IMR-90 (cell line): ENCODE measurements at regions not wholly inside any gene's neighbourhood (a gene's known extent, or its start where the extent isn't known, plus 50 kb on each side); places are given as distances from the start of the nearest gene placed in this dataset.

ENCODE experiments used
- ATAC-seq: fragments of 200-7000 bp; cut with Tn5 transposase; 2 replicates; pipeline ENCODE4 v1.9.1; 2020; ENCODE audit warnings: low read depth, mild to moderate bottlenecking, moderate library complexity
- BruUV-seq: library from RNA; stranded (reverse); fragments of 400-500 nt; replicated peaks from 2 replicates; lab custom pipeline; 2021; lab: Mats Ljungman, UMichigan
- CTCF ChIA-PET: fragments of 300-600 bp; formaldehyde crosslinking; extraction: SDS; loops from one replicate; lab custom pipeline; 2021; ENCODE audit warnings: antibody characterized with exemption; lab: Yijun Ruan, JAX
- POLR2A ChIA-PET: fragments of 300-600 bp; sonication (Branson Sonifier 250); formaldehyde crosslinking; loops from one replicate; lab custom pipeline; 2022; ENCODE audit warnings: antibody characterized with exemption; ENCODE audit not compliant: unreplicated experiment; lab: Charles Lee
- DNase-seq: peaks from one replicate; pipeline ENCODE4 v3.0.0; 2013
- H2AFZ ChIP-seq: replicated peaks from 2 replicates; pipeline ENCODE3; 2013; ENCODE audit warnings: low read length, mild to moderate bottlenecking; ENCODE audit not compliant: poor library complexity
- H2AK5ac ChIP-seq: 2 replicates; pipeline ENCODE4 v1.6.1; 2013; ENCODE audit warnings: low read depth, low read length, inconsistent platforms
- H2AK9ac ChIP-seq: replicated peaks from 2 replicates; pipeline ENCODE3; 2013; ENCODE audit warnings: mild to moderate bottlenecking, low read depth, low read length, moderate library complexity; ENCODE audit not compliant: poor library complexity
- H2BK120ac ChIP-seq: 2 replicates; pipeline ENCODE4 v1.6.1; 2013; ENCODE audit warnings: low read depth, low read length, inconsistent platforms
- H2BK15ac ChIP-seq: 3 replicates; pipeline ENCODE4 v1.6.1; 2013; ENCODE audit warnings: low read depth, low read length, inconsistent platforms
- H2BK20ac ChIP-seq: 2 replicates; pipeline ENCODE4 v1.6.1; 2013; ENCODE audit warnings: low read depth, mild to moderate bottlenecking, inconsistent platforms, low read length, moderate library complexity
- H2BK5ac ChIP-seq: 2 replicates; pipeline ENCODE4 v1.6.1; 2013; ENCODE audit warnings: mild to moderate bottlenecking, low read depth, low read length, inconsistent platforms; ENCODE audit not compliant: poor library complexity, severe bottlenecking
- H3K14ac ChIP-seq: replicated peaks from 2 replicates; pipeline ENCODE4 v1.6.1; 2013; ENCODE audit warnings: low read depth, low read length, inconsistent platforms
- H3K18ac ChIP-seq: 2 replicates; pipeline ENCODE4 v1.6.1; 2013; ENCODE audit warnings: low read depth, low read length, control low read depth
- H3K23ac ChIP-seq: 2 replicates; pipeline ENCODE4 v1.6.1; 2013; ENCODE audit warnings: low read depth, low read length, inconsistent platforms
- H3K27ac ChIP-seq: 2 replicates; pipeline ENCODE4 v1.5.1; 2013; ENCODE audit warnings: mild to moderate bottlenecking, control low read depth, low read length; ENCODE audit not compliant: insufficient read depth
- H3K27me3 ChIP-seq: 2 replicates; pipeline ENCODE4 v1.6.1; 2013; ENCODE audit warnings: low read length; ENCODE audit not compliant: control insufficient read depth, insufficient read depth
- H3K36me3 ChIP-seq: 2 replicates; pipeline ENCODE4 v1.6.1; 2013; ENCODE audit warnings: low read length, mixed read lengths; ENCODE audit not compliant: control insufficient read depth, insufficient read depth
- H3K4ac ChIP-seq: 2 replicates; pipeline ENCODE4 v1.6.1; 2013; ENCODE audit warnings: low read depth, low read length, inconsistent platforms
- H3K4me1 ChIP-seq: 2 replicates; pipeline ENCODE4 v1.6.1; 2013; ENCODE audit warnings: low read length, mixed read lengths; ENCODE audit not compliant: control insufficient read depth, insufficient read depth
- H3K4me2 ChIP-seq: 2 replicates; pipeline ENCODE4 v1.6.1; 2013; ENCODE audit warnings: low read depth, mild to moderate bottlenecking, control low read depth, low read length, moderate library complexity
- H3K4me3 ChIP-seq: 2 replicates; pipeline ENCODE4 v1.5.1; 2013; ENCODE audit warnings: low read depth, mild to moderate bottlenecking, control low read depth, low read length, moderate library complexity; ENCODE audit not compliant: insufficient read depth
- H3K56ac ChIP-seq: 2 replicates; pipeline ENCODE4 v1.6.1; 2013; ENCODE audit warnings: low read length, inconsistent platforms; ENCODE audit not compliant: insufficient read depth; ENCODE audit errors: extremely low read depth
- H3K79me1 ChIP-seq, 2 experiments: 2 replicates each; pipeline ENCODE4 v1.6.1; 2013; ENCODE audit warnings: low read length in 2 of 2, inconsistent platforms in 1 of 2, low read depth in 1 of 2
- H3K9ac ChIP-seq: 2 replicates; pipeline ENCODE4 v1.6.1; 2013; ENCODE audit warnings: low read depth, low read length, control low read depth
- H3K9me1 ChIP-seq: 2 replicates; pipeline ENCODE4 v1.6.1; 2013; ENCODE audit warnings: low read length, inconsistent platforms; ENCODE audit not compliant: insufficient read depth
- H3K9me3 ChIP-seq: 2 replicates; pipeline ENCODE4 v1.6.1; 2013; ENCODE audit warnings: low read length; ENCODE audit not compliant: control insufficient read depth, insufficient read depth
- H4K20me1 ChIP-seq: 2 replicates; pipeline ENCODE4 v1.6.1; 2013; ENCODE audit warnings: low read length, inconsistent platforms; ENCODE audit not compliant: insufficient read depth
- H4K5ac ChIP-seq: 2 replicates; pipeline ENCODE4 v1.6.1; 2013; ENCODE audit warnings: mild to moderate bottlenecking, low read depth, low read length, control low read depth
- H4K8ac ChIP-seq, 2 experiments: 2 replicates each; pipeline ENCODE4 v1.6.1; 2013; ENCODE audit warnings: low read depth in 2 of 2, low read length in 2 of 2, control low read depth in 1 of 2, inconsistent platforms in 1 of 2
- H4K91ac ChIP-seq: 2 replicates; pipeline ENCODE4 v1.6.1; 2013; ENCODE audit warnings: low read depth, low read length, inconsistent platforms; ENCODE audit not compliant: insufficient read depth
- BHLHE40 ChIP-seq: fragments of 150-350 bp; IDR thresholded peaks from 2 replicates; pipeline ENCODE4 v1.6.1; 2016; ENCODE audit warnings: mild to moderate bottlenecking, low read depth, low read length
- CEBPB ChIP-seq: IDR thresholded peaks from 2 replicates; pipeline ENCODE4 v1.6.1; 2012; ENCODE audit warnings: low read depth, low read length, improper control_type of control experiment
- MAFK ChIP-seq: IDR thresholded peaks from 2 replicates; pipeline ENCODE4 v1.6.1; 2012; ENCODE audit warnings: low read depth, low read length, improper control_type of control experiment
- MAZ ChIP-seq: IDR thresholded peaks from 2 replicates; pipeline ENCODE4 v1.6.1; 2012; ENCODE audit warnings: low read depth, mild to moderate bottlenecking, low read length, improper control_type of control experiment, moderate library complexity, borderline replicate concordance
- MXI1 ChIP-seq: IDR thresholded peaks from 2 replicates; pipeline ENCODE4 v1.6.1; 2012; ENCODE audit warnings: low read depth, mild to moderate bottlenecking, low read length, moderate library complexity, borderline replicate concordance
- NFE2L2 ChIP-seq: fragments of 150-350 bp; IDR thresholded peaks from 2 replicates; pipeline ENCODE4 v1.6.1; 2016; ENCODE audit warnings: low read depth, mild to moderate bottlenecking, low read length
- POLR2A ChIP-seq: IDR thresholded peaks from 2 replicates; pipeline ENCODE4 v1.6.1; 2012; ENCODE audit warnings: mild to moderate bottlenecking, low read depth, low read length
- RAD21 ChIP-seq: IDR thresholded peaks from 2 replicates; pipeline ENCODE4 v1.6.1; 2012; ENCODE audit warnings: low read length, improper control_type of control experiment
- RCOR1 ChIP-seq: IDR thresholded peaks from 2 replicates; pipeline ENCODE4 v1.6.1; 2012; ENCODE audit warnings: mild to moderate bottlenecking, low read length, improper control_type of control experiment; ENCODE audit not compliant: insufficient replicate concordance
- RFX5 ChIP-seq: IDR thresholded peaks from 2 replicates; pipeline ENCODE4 v1.8.0; 2012; ENCODE audit warnings: low read depth, mild to moderate bottlenecking, low read length, moderate library complexity
- USF2 ChIP-seq: fragments of 150-350 bp; IDR thresholded peaks from 2 replicates; pipeline ENCODE4 v1.6.1; 2017; ENCODE audit warnings: mild to moderate bottlenecking, antibody characterized with exemption, low read length, low read depth
- WGBS, 2 experiments: methylation state at CpG; one replicate each; pipeline versions ENCODE4 v1.1.5 to v1.1.7; 2013; ENCODE audit warnings: missing lambda C conversion rate in 2 of 2; ENCODE audit not compliant: insufficient read length in 1 of 2; ENCODE audit errors: extremely low coverage in 2 of 2; 5-methylcytosine and 5-hydroxymethylcytosine counted together
- dilution Hi-C: fragments of 300-500 bp; cut with HindIII; formaldehyde crosslinking; loops from one replicate; pipeline ENCODE4 v1.14.3; 2018; ENCODE audit warnings: low sequenced_read_pairs; ENCODE audit not compliant: unreplicated experiment
- in situ Hi-C: fragments of 300-500 bp; cut with MboI; formaldehyde crosslinking; loops from 3 replicates; pipeline ENCODE4 v1.14.3; 2019; ENCODE audit warnings: low sequenced_read_pairs, inconsistent platforms, mixed read lengths
- intact Hi-C: fragments of 100-400 bp; cut with micrococcal nuclease; formaldehyde crosslinking; loops from 2 replicates; pipeline ENCODE4 v1.10.0; 2022
- TF ChIP-seq, protein P1 (sequence below): fragments of 150-350 bp; IDR thresholded peaks from 2 replicates; pipeline ENCODE4 v1.6.1; 2016; ENCODE audit warnings: low read depth, mild to moderate bottlenecking, low read length, moderate library complexity, borderline replicate concordance

GRCh38 chr9:71498691-71499090 lies 269.6 kb downstream of the CEMIP2 start:
- WGBS, 2 experiments = no CpG with 5 or more reads among the region's 1 CpG
- Histone ChIP-seq H2BK5ac (no peak overlapping the region), H3K9ac (no peak overlapping the region), H3K27me3 (no peaks in the 10 kb centered on the region), H2BK20ac (no peak overlapping the region), H2BK15ac (no peak overlapping the region), H2AK9ac (no peak overlapping the region), H3K18ac (no peak overlapping the region), H2AFZ (no peak overlapping the region), H3K23ac (no peak overlapping the region), H3K56ac (no peak overlapping the region), H3K4ac (no peak overlapping the region), H3K36me3 (no peaks in the 10 kb centered on the region), H4K20me1 (no peaks in the 10 kb centered on the region), H3K4me3 (no peak overlapping the region), H3K9me3 (no peaks in the 10 kb centered on the region), H2BK120ac (no peak overlapping the region), H3K27ac (no peak overlapping the region), H3K4me1 (no peaks in the 10 kb centered on the region), H3K79me1 (no peaks in the 10 kb centered on the region), H4K5ac (no peak overlapping the region), H3K14ac (no peak overlapping the region), H3K4me2 (no peak overlapping the region), H4K91ac (no peak overlapping the region), H4K8ac (no peak overlapping the region), H2AK5ac (no peak overlapping the region), H3K9me1 (no peaks in the 10 kb centered on the region)
- no peak for TF ChIP-seq MAZ
- TF ChIP-seq RAD21 = no peak
- TF ChIP-seq NFE2L2 = no peak
- no peak for TF ChIP-seq RFX5
- TF ChIP-seq MXI1 = no peak
- no peak for TF ChIP-seq CEBPB
- no peak for TF ChIP-seq POLR2A
- no peak for TF ChIP-seq RCOR1
- no peak for TF ChIP-seq USF2
- TF ChIP-seq, protein P1, sequence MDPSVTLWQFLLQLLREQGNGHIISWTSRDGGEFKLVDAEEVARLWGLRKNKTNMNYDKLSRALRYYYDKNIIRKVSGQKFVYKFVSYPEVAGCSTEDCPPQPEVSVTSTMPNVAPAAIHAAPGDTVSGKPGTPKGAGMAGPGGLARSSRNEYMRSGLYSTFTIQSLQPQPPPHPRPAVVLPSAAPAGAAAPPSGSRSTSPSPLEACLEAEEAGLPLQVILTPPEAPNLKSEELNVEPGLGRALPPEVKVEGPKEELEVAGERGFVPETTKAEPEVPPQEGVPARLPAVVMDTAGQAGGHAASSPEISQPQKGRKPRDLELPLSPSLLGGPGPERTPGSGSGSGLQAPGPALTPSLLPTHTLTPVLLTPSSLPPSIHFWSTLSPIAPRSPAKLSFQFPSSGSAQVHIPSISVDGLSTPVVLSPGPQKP = no peak
- no peak for TF ChIP-seq MAFK
- TF ChIP-seq BHLHE40 = no peak
- ATAC-seq (no peak), DNase-seq (no peak)
- intact Hi-C loops (no loop called here), dilution Hi-C loops (no loop called here), in situ Hi-C loops (no loop called here)
- no TSS peak for BruUV-seq
- ChIA-PET POLR2A (no interaction called here), CTCF (no interaction called here)
